DOHH2 (cell line): ENCODE measurements at regions not wholly inside any gene's neighbourhood (a gene's known extent, or its start where the extent isn't known, plus 50 kb on each side); places are given as distances from the start of the nearest gene placed in this dataset.

Experiments used
- EZH2phosphoT487 ChIP-seq: fragments of 200-600 bp; sonication (generic); IDR thresholded peaks from 2 replicates; pipeline ENCODE4 v1.6.1; 2017; ENCODE audit warnings: borderline replicate concordance, mild to moderate bottlenecking, antibody characterized with exemption, low read length, moderate library complexity, mixed read lengths
- TF ChIP-seq, protein P1 (sequence below): fragments of 200-600 bp; sonication (generic); IDR thresholded peaks from one replicate; pipeline ENCODE4 v1.5.1; 2014; ENCODE audit warnings: antibody characterized with exemption, mild to moderate bottlenecking, low read depth, low read length; ENCODE audit not compliant: poor library complexity, severe bottlenecking

GRCh38 chr2:64311948-64312621 is 141.9 kb upstream of the LGALSL start:
- TF ChIP-seq, protein P1, sequence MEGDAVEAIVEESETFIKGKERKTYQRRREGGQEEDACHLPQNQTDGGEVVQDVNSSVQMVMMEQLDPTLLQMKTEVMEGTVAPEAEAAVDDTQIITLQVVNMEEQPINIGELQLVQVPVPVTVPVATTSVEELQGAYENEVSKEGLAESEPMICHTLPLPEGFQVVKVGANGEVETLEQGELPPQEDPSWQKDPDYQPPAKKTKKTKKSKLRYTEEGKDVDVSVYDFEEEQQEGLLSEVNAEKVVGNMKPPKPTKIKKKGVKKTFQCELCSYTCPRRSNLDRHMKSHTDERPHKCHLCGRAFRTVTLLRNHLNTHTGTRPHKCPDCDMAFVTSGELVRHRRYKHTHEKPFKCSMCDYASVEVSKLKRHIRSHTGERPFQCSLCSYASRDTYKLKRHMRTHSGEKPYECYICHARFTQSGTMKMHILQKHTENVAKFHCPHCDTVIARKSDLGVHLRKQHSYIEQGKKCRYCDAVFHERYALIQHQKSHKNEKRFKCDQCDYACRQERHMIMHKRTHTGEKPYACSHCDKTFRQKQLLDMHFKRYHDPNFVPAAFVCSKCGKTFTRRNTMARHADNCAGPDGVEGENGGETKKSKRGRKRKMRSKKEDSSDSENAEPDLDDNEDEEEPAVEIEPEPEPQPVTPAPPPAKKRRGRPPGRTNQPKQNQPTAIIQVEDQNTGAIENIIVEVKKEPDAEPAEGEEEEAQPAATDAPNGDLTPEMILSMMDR: no peak
- TF ChIP-seq EZH2phosphoT487: no peak
